Glutamatergic neuron (in vitro differentiated cells): ENCODE measurements at regions not wholly inside any gene's neighbourhood (a gene's known extent, or its start where the extent isn't known, plus 50 kb on each side); places are given as distances from the start of the nearest gene placed in this dataset.

Experiments
- DNase-seq: peaks from one replicate; pipeline ENCODE4 v3.0.0; 2022
- H3K27ac Mint-ChIP-seq: one replicate; pipeline ENCODE4 v1.8.0; 2020; ENCODE audit warnings: mild to moderate bottlenecking, mixed read lengths, inconsistent platforms; ENCODE audit not compliant: unreplicated experiment
- H3K27me3 Mint-ChIP-seq: one replicate; pipeline ENCODE4 v1.8.0; 2020; ENCODE audit warnings: mild to moderate bottlenecking, moderate library complexity, mixed read lengths, inconsistent platforms; ENCODE audit not compliant: unreplicated experiment
- H3K36me3 Mint-ChIP-seq: one replicate; pipeline ENCODE4 v1.8.0; 2020; ENCODE audit warnings: mild to moderate bottlenecking, mixed read lengths, inconsistent platforms; ENCODE audit not compliant: unreplicated experiment
- H3K4me1 Mint-ChIP-seq: one replicate; pipeline ENCODE4 v1.8.0; 2020; ENCODE audit warnings: mild to moderate bottlenecking, low read depth, mixed read lengths, inconsistent platforms; ENCODE audit not compliant: unreplicated experiment
- H3K4me3 Mint-ChIP-seq: one replicate; pipeline ENCODE4 v1.8.0; 2020; ENCODE audit warnings: mild to moderate bottlenecking, mixed read lengths, inconsistent platforms; ENCODE audit not compliant: unreplicated experiment
- H3K9me3 Mint-ChIP-seq: one replicate; pipeline ENCODE4 v1.8.0; 2020; ENCODE audit warnings: mild to moderate bottlenecking, moderate library complexity, mixed read lengths, inconsistent platforms; ENCODE audit not compliant: unreplicated experiment
- CTCF ChIP-seq: fragments of 200-600 bp; sonication (generic); IDR thresholded peaks from one replicate; pipeline ENCODE4 v1.5.0; 2021; ENCODE audit not compliant: partially characterized antibody, unreplicated experiment

GRCh38 chr7:125173571-125173970, 243.9 kb upstream of the POT1 start:
- H3K4me1 Mint-ChIP-seq: peaks cover 3% of the 10 kb centered on the region
- peaks cover 5% of the 10 kb centered on the region for H3K36me3 Mint-ChIP-seq
- no peaks in the 10 kb centered on the region for H3K27me3 Mint-ChIP-seq
- no peak for TF ChIP-seq CTCF
- H3K9me3 Mint-ChIP-seq: peaks cover 1% of the 10 kb centered on the region
- no peak overlapping the region for H3K4me3 Mint-ChIP-seq
- no peak for DNase-seq
- H3K27ac Mint-ChIP-seq: no peak overlapping the region

DNA sequence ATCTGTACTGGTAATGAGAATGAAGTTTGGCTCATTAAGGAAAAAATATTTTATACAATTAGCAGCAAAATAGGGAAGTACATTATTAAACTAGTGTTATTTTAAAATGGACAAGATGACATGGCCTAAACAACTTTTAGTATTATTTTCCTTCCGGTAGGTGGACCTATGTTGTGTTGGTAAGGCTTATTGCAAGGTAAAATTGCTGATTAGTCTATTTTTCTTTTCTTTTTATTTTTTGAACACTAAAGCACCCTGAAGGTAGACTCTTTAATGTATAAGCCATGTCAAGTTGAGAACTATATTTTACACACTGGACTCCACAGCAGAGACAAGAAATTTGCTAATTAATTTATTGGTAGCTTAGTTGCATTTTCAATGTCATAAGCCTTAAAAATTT, 239.5 kb upstream of the POT1 start:
- Mint-ChIP-seq H3K27ac (no peak overlapping the region), H3K27me3 (no peaks in the 10 kb centered on the region), H3K9me3 (no peaks in the 10 kb centered on the region), H3K4me1 (peaks cover 3% of the 10 kb centered on the region), H3K36me3 (no peaks in the 10 kb centered on the region), H3K4me3 (no peak overlapping the region)
- no peak for TF ChIP-seq CTCF
- no peak for DNase-seq

- H3K4me3 Mint-ChIP-seq: no peak overlapping the region
- H3K27me3 Mint-ChIP-seq: no peaks in the 10 kb centered on the region
- no peaks in the 10 kb centered on the region for H3K9me3 Mint-ChIP-seq
- peaks cover 6% of the 10 kb centered on the region for H3K36me3 Mint-ChIP-seq
- TF ChIP-seq CTCF: no peak
- no peak overlapping the region for H3K27ac Mint-ChIP-seq
- DNase-seq: no peak
- H3K4me1 Mint-ChIP-seq: peaks cover 5% of the 10 kb centered on the region
Observed at GRCh38 chr7:125154930-125155329, 225.3 kb upstream of the POT1 start.

DNA sequence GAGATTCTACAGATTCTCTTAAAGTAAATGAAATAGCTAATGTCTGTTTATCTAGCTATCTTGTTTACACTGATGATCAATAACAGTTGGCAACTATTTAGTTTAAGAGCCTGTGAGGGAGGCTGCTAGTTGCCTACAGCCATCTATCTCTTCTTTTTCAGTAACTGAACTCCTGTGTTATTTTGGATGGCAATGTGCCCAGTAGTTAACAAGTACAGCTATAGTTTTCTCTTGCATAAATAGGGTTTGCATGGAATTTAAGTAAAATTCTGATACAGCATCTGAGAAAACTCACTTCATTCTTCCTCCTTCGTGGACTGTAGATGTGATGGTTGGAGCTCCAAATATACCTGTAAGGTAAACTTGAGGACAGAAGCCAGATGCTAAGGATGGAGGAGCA, 219.5 kb upstream of the POT1 start:
- DNase-seq: no peak

GRCh38 chr7:125147047-125147446, 217.4 kb upstream of the POT1 start:
- no peak for DNase-seq
- H3K27ac Mint-ChIP-seq: no peak overlapping the region
- peaks cover 28% of the 10 kb centered on the region for H3K4me1 Mint-ChIP-seq
- H3K27me3 Mint-ChIP-seq: peaks cover 9% of the 10 kb centered on the region
- no peak for TF ChIP-seq CTCF
- no peaks in the 10 kb centered on the region for H3K36me3 Mint-ChIP-seq
- no peak overlapping the region for H3K4me3 Mint-ChIP-seq
- peaks cover 7% of the 10 kb centered on the region for H3K9me3 Mint-ChIP-seq

More for the DNA sequence above, 219.5 kb upstream of the POT1 start:
- H3K9me3 Mint-ChIP-seq: peaks cover 7% of the 10 kb centered on the region
- peaks cover 14% of the 10 kb centered on the region for H3K4me1 Mint-ChIP-seq
- no peak overlapping the region for H3K27ac Mint-ChIP-seq
- H3K4me3 Mint-ChIP-seq: no peak overlapping the region
- no peak for TF ChIP-seq CTCF
- no peaks in the 10 kb centered on the region for H3K36me3 Mint-ChIP-seq
- H3K27me3 Mint-ChIP-seq: peaks cover 4% of the 10 kb centered on the region
